DOHH2 (cell line): ENCODE measurements at regions not wholly inside any gene's neighbourhood (a gene's known extent, or its start where the extent isn't known, plus 50 kb on each side); places are given as distances from the start of the nearest gene placed in this dataset.

Experiments
- CTCF ChIP-seq: fragments of 200-600 bp; sonication (generic); IDR thresholded peaks from one replicate; pipeline ENCODE4 v1.5.1; 2014; ENCODE audit warnings: antibody characterized with exemption, mild to moderate bottlenecking, low read depth, low read length; ENCODE audit not compliant: poor library complexity, severe bottlenecking
- EZH2phosphoT487 ChIP-seq: fragments of 200-600 bp; sonication (generic); IDR thresholded peaks from 2 replicates; pipeline ENCODE4 v1.6.1; 2017; ENCODE audit warnings: borderline replicate concordance, mild to moderate bottlenecking, antibody characterized with exemption, low read length, moderate library complexity, mixed read lengths

GRCh38 chr1:231099311-231099710 is 59.3 kb upstream of the FAM89A start:
- TF ChIP-seq CTCF (no peak), EZH2phosphoT487 (no peak)
